Endothelial cell of umbilical vein (primary cell): ENCODE measurements at regions not wholly inside any gene's neighbourhood (a gene's known extent, or its start where the extent isn't known, plus 50 kb on each side); places are given as distances from the start of the nearest gene placed in this dataset.

Source experiments
- CTCF ChIP-seq, 2 donors: IDR thresholded peaks; 1 replicate in 1 of 2; 2 replicates in 1 of 2; pipeline ENCODE4 v1.5.1; 2011; ENCODE audit warnings: low read length in 2 of 2, mild to moderate bottlenecking in 2 of 2, moderate library complexity in 2 of 2, control low read depth in 1 of 2, inconsistent platforms in 1 of 2, low read depth in 1 of 2; ENCODE audit not compliant: insufficient read depth in 1 of 2; ENCODE audit errors: extremely low read depth in 1 of 2
- EZH2 ChIP-seq: IDR thresholded peaks from 2 replicates; pipeline ENCODE4 v1.6.1; 2012; ENCODE audit warnings: borderline replicate concordance, low read depth, mild to moderate bottlenecking, moderate library complexity, low read length, inconsistent platforms; ENCODE audit not compliant: severe bottlenecking
- POLR2A ChIP-seq: IDR thresholded peaks from 2 replicates; pipeline ENCODE4 v1.6.1; 2012; ENCODE audit warnings: low read depth, mild to moderate bottlenecking, control low read depth, low read length

GRCh38 chr19:34596115-34596514 lies 80.8 kb downstream of the SCGB2B2 start:
- TF ChIP-seq CTCF (IDR thresholded peaks at IDR 0.05; ENCODE audit: extremely low read depth in 1 of 2, insufficient read depth in 1 of 2, low read depth in 1 of 2, low read length in 2 of 2), result no peak
- no peak for TF ChIP-seq POLR2A
- TF ChIP-seq EZH2, result no peak
